ENCODE measurements at regions not wholly inside any gene's neighbourhood (a gene's known extent, or its start where the extent isn't known, plus 50 kb on each side); places are given as distances from the start of the nearest gene placed in this dataset.

- no TSS peak for BruUV-seq (replicated peaks)
- intact Hi-C loops (cut with micrococcal nuclease; ENCODE audit: unreplicated experiment) = loop anchor here (10.0 kb wide), 1 partner anchor 870 kb away; no protein-coding TSS in a partner anchor
- DNase-seq = no peak
- Mint-ChIP-seq H3K4me3 (ENCODE audit: low read depth, unreplicated experiment) (no peak overlapping the region), H3K4me1 (ENCODE audit: low read depth, unreplicated experiment) (no peaks in the 10 kb centered on the region), H3K27ac (ENCODE audit: unreplicated experiment) (no peak overlapping the region), H3K27me3 (ENCODE audit: unreplicated experiment) (peaks cover 13% of the 10 kb centered on the region), H3K9me3 (ENCODE audit: low read depth, unreplicated experiment) (peaks cover 3% of the 10 kb centered on the region), H3K36me3 (ENCODE audit: insufficient read depth, unreplicated experiment) (no peaks in the 10 kb centered on the region)
- CTCF ChIA-PET = no interaction called here
- no peak for TF ChIP-seq CTCF (IDR thresholded peaks at IDR 0.05; ENCODE audit: unreplicated experiment)
Measured at GRCh38 chr16:54815177-54815576, 115.5 kb upstream of the IRX5 start.

- no peak for DNase-seq
- BruUV-seq (replicated peaks) = no TSS peak
- Mint-ChIP-seq H3K4me3 (ENCODE audit: low read depth, unreplicated experiment) (no peak overlapping the region), H3K4me1 (ENCODE audit: low read depth, unreplicated experiment) (no peaks in the 10 kb centered on the region), H3K27ac (ENCODE audit: unreplicated experiment) (no peak overlapping the region), H3K36me3 (ENCODE audit: insufficient read depth, unreplicated experiment) (no peaks in the 10 kb centered on the region), H3K9me3 (ENCODE audit: low read depth, unreplicated experiment) (no peaks in the 10 kb centered on the region), H3K27me3 (ENCODE audit: unreplicated experiment) (peaks cover under 1% of the 10 kb centered on the region)
- CTCF ChIA-PET = interaction anchor here (0.7 kb wide), 3 partner anchors 17 to 1273 kb away, joined by 3 to 4 read pairs (median 3); no protein-coding TSS in a partner anchor
- intact Hi-C loops (cut with micrococcal nuclease; ENCODE audit: unreplicated experiment) = loop anchor here (10.0 kb wide), 1 partner anchor 869 kb away; no protein-coding TSS in a partner anchor
- no peak for TF ChIP-seq CTCF (IDR thresholded peaks at IDR 0.05; ENCODE audit: unreplicated experiment)
Measured at GRCh38 chr16:54813778-54814177, 116.9 kb upstream of the IRX5 start.

- DNase-seq = no peak
- no peak overlapping the region for H3K4me3 Mint-ChIP-seq (ENCODE audit: low read depth, unreplicated experiment)
- H3K27me3 Mint-ChIP-seq (ENCODE audit: unreplicated experiment) = no peaks in the 10 kb centered on the region
- no peak for TF ChIP-seq CTCF (IDR thresholded peaks at IDR 0.05; ENCODE audit: unreplicated experiment)
- no peaks in the 10 kb centered on the region for H3K9me3 Mint-ChIP-seq (ENCODE audit: low read depth, unreplicated experiment)
- no TSS peak for BruUV-seq (replicated peaks)
- intact Hi-C loops (cut with micrococcal nuclease; ENCODE audit: unreplicated experiment) = loop anchor here (10.0 kb wide), 1 partner anchor 867 kb away; no protein-coding TSS in a partner anchor
- CTCF ChIA-PET = no interaction called here
- H3K4me1 Mint-ChIP-seq (ENCODE audit: low read depth, unreplicated experiment) = no peaks in the 10 kb centered on the region
- no peaks in the 10 kb centered on the region for H3K36me3 Mint-ChIP-seq (ENCODE audit: insufficient read depth, unreplicated experiment)
- no peak overlapping the region for H3K27ac Mint-ChIP-seq (ENCODE audit: unreplicated experiment)
Measured at GRCh38 chr16:54812229-54812628, 118.4 kb upstream of the IRX5 start.

DNA sequence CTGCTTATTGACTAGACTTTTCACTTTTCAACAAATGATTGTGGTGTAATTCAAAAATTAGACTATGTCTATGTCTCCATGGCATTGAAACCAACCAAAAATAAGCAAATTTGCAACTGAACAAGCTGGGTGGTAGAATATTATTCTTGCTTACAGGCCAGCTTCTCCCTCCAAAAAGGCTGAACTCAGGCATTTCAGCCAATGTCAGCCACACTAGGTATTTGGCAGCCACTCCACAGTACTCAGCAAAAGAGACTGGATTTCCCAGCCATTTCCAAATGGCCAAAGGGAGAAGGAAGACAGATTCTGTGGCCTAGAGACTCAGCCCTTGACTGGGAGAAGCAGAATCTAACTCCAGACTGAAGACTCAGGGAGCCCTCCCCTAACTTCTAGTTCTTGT is 121.8 kb upstream of the IRX5 start:
- CTCF ChIA-PET = no interaction called here
- intact Hi-C loops (cut with micrococcal nuclease; ENCODE audit: unreplicated experiment) = no loop called here
- H3K4me3 Mint-ChIP-seq (ENCODE audit: low read depth, unreplicated experiment) = no peak overlapping the region
- DNase-seq = no peak
- H3K27ac Mint-ChIP-seq (ENCODE audit: unreplicated experiment) = no peak overlapping the region
- no peaks in the 10 kb centered on the region for H3K4me1 Mint-ChIP-seq (ENCODE audit: low read depth, unreplicated experiment)
- BruUV-seq (replicated peaks) = no TSS peak
- H3K27me3 Mint-ChIP-seq (ENCODE audit: unreplicated experiment) = no peaks in the 10 kb centered on the region
- TF ChIP-seq CTCF (IDR thresholded peaks at IDR 0.05; ENCODE audit: unreplicated experiment) = no peak
- peaks cover 2% of the 10 kb centered on the region for H3K9me3 Mint-ChIP-seq (ENCODE audit: low read depth, unreplicated experiment)
- no peaks in the 10 kb centered on the region for H3K36me3 Mint-ChIP-seq (ENCODE audit: insufficient read depth, unreplicated experiment)
